Kidney epithelial cell (primary cell): ENCODE measurements at regions not wholly inside any gene's neighbourhood (a gene's known extent, or its start where the extent isn't known, plus 50 kb on each side); places are given as distances from the start of the nearest gene placed in this dataset.

ENCODE experiments used
- DNase-seq: peaks from one replicate; pipeline ENCODE4 v3.0.0-alpha.2; 2010; ENCODE audit warnings: low read depth
- H3K27me3 ChIP-seq: 2 replicates; pipeline ENCODE4 v1.6.0; 2011; ENCODE audit warnings: low read length; ENCODE audit not compliant: control insufficient read depth, insufficient read depth
- H3K36me3 ChIP-seq: 2 replicates; pipeline ENCODE4 v1.5.1; 2011; ENCODE audit warnings: low read length; ENCODE audit not compliant: control insufficient read depth, insufficient read depth
- H3K4me3 ChIP-seq: 2 replicates; pipeline ENCODE4 v1.5.1; 2011; ENCODE audit warnings: low read depth, mild to moderate bottlenecking, control low read depth, low read length
- CTCF ChIP-seq: IDR thresholded peaks from 2 replicates; pipeline ENCODE4 v1.5.1; 2011; ENCODE audit warnings: mild to moderate bottlenecking, moderate library complexity, low read length, control low read depth, inconsistent platforms; ENCODE audit not compliant: insufficient read depth, poor library complexity, severe bottlenecking

GRCh38 chr20:55592866-55593265, 412.5 kb downstream of the CBLN4 start:
- H3K27me3 ChIP-seq, result no peaks in the 10 kb centered on the region
- no peak for DNase-seq
- TF ChIP-seq CTCF, result no peak
- no peak overlapping the region for H3K4me3 ChIP-seq
- H3K36me3 ChIP-seq, result no peaks in the 10 kb centered on the region

GRCh38 chr20:55586610-55587009, 418.7 kb downstream of the CBLN4 start:
- Histone ChIP-seq H3K27me3 (no peaks in the 10 kb centered on the region), H3K36me3 (no peaks in the 10 kb centered on the region), H3K4me3 (no peak overlapping the region)
- no peak for TF ChIP-seq CTCF
- DNase-seq, result no peak

- TF ChIP-seq CTCF, result no peak
- Histone ChIP-seq H3K36me3 (no peaks in the 10 kb centered on the region), H3K4me3 (no peak overlapping the region), H3K27me3 (no peaks in the 10 kb centered on the region)
- no peak for DNase-seq
Observed at GRCh38 chr20:55584964-55585363, 420.4 kb downstream of the CBLN4 start.

GRCh38 chr20:55584307-55584706, 421.0 kb downstream of the CBLN4 start:
- no peak overlapping the region for H3K4me3 ChIP-seq
- H3K36me3 ChIP-seq, result no peaks in the 10 kb centered on the region
- DNase-seq, result no peak
- no peak for TF ChIP-seq CTCF
- no peaks in the 10 kb centered on the region for H3K27me3 ChIP-seq

- no peak for TF ChIP-seq CTCF
Observed at GRCh38 chr20:55583036-55583435, 422.3 kb downstream of the CBLN4 start.

GRCh38 chr20:55582498-55582897, 422.8 kb downstream of the CBLN4 start:
- DNase-seq, result no peak
- Histone ChIP-seq H3K36me3 (no peaks in the 10 kb centered on the region), H3K27me3 (no peaks in the 10 kb centered on the region)

More at GRCh38 chr20:55583036-55583435, 422.3 kb downstream of the CBLN4 start:
- H3K36me3 ChIP-seq, result no peaks in the 10 kb centered on the region
- H3K27me3 ChIP-seq, result no peaks in the 10 kb centered on the region
- no peak overlapping the region for H3K4me3 ChIP-seq
- no peak for DNase-seq

More at GRCh38 chr20:55582498-55582897, 422.8 kb downstream of the CBLN4 start:
- no peak for TF ChIP-seq CTCF
- H3K4me3 ChIP-seq, result no peak overlapping the region
